PC-9 (cell line): ENCODE measurements at regions not wholly inside any gene's neighbourhood (a gene's known extent, or its start where the extent isn't known, plus 50 kb on each side); places are given as distances from the start of the nearest gene placed in this dataset.

Experiments used
- EZH2 ChIP-seq: fragments of 200-600 bp; sonication (generic); IDR thresholded peaks from 2 replicates; pipeline ENCODE4 v1.8.0; 2017; ENCODE audit warnings: antibody characterized with exemption, low read depth
- TF ChIP-seq, protein P1 (sequence below): fragments of 200-600 bp; sonication (generic); conservative IDR thresholded peaks from 2 replicates; pipeline ENCODE4 v1.6.1; 2017; ENCODE audit warnings: mixed run types, antibody characterized with exemption, mild to moderate bottlenecking, moderate library complexity

DNA sequence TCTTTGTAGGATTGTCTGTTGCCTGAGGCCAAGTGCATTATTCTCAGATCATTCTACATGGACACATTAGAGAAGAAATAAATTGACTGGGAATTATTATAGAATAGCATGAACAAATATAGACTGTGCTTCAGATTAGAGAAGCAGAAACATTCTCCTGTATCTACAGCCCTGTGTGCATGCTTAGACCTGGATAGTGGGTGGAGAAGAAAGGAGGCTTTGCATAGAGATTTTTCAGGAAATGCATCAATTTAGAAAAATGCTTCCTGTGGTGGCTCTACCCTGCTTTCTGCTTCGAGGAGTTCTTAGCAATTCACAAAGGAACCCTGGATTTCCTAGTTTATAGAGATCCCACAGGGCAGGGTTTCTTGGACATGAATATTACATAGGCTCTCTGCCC lies 66.7 kb downstream of the IRX1 start:
- TF ChIP-seq, protein P1, sequence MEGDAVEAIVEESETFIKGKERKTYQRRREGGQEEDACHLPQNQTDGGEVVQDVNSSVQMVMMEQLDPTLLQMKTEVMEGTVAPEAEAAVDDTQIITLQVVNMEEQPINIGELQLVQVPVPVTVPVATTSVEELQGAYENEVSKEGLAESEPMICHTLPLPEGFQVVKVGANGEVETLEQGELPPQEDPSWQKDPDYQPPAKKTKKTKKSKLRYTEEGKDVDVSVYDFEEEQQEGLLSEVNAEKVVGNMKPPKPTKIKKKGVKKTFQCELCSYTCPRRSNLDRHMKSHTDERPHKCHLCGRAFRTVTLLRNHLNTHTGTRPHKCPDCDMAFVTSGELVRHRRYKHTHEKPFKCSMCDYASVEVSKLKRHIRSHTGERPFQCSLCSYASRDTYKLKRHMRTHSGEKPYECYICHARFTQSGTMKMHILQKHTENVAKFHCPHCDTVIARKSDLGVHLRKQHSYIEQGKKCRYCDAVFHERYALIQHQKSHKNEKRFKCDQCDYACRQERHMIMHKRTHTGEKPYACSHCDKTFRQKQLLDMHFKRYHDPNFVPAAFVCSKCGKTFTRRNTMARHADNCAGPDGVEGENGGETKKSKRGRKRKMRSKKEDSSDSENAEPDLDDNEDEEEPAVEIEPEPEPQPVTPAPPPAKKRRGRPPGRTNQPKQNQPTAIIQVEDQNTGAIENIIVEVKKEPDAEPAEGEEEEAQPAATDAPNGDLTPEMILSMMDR: no peak
- TF ChIP-seq EZH2: no peak
